B cell (primary cell): ENCODE measurements at regions not wholly inside any gene's neighbourhood (a gene's known extent, or its start where the extent isn't known, plus 50 kb on each side); places are given as distances from the start of the nearest gene placed in this dataset.

Source experiments
- EZH2 ChIP-seq: IDR thresholded peaks from 2 replicates; pipeline ENCODE4 v1.6.1; 2012; ENCODE audit warnings: borderline replicate concordance, low read depth, mild to moderate bottlenecking, moderate library complexity, low read length; ENCODE audit not compliant: insufficient read depth, poor library complexity, severe bottlenecking
- TF ChIP-seq, protein P1 (sequence below): fragments of 200-600 bp; IDR thresholded peaks from one replicate; pipeline ENCODE4 v1.8.0; 2022; ENCODE audit warnings: antibody characterized with exemption, mild to moderate bottlenecking

DNA sequence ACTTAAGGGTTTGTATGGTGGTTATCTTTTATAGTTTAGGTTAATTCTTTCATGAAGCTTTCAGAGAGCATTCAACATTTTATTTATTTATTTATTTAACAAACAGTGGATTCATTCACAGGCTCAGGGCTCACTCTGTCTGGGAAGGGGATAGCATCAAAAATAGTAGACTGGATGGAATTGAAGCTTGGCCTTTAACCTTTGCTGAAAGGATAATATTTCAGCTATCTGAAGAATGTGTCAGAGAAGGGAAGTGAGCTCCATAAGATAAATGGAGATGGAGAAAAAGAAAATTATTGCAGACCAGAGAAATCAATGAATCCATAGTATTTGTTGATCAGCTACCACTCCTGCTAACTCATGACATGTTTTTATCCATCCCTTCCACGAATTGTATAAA lies 305.6 kb downstream of the COG6 start:
- TF ChIP-seq, protein P1, sequence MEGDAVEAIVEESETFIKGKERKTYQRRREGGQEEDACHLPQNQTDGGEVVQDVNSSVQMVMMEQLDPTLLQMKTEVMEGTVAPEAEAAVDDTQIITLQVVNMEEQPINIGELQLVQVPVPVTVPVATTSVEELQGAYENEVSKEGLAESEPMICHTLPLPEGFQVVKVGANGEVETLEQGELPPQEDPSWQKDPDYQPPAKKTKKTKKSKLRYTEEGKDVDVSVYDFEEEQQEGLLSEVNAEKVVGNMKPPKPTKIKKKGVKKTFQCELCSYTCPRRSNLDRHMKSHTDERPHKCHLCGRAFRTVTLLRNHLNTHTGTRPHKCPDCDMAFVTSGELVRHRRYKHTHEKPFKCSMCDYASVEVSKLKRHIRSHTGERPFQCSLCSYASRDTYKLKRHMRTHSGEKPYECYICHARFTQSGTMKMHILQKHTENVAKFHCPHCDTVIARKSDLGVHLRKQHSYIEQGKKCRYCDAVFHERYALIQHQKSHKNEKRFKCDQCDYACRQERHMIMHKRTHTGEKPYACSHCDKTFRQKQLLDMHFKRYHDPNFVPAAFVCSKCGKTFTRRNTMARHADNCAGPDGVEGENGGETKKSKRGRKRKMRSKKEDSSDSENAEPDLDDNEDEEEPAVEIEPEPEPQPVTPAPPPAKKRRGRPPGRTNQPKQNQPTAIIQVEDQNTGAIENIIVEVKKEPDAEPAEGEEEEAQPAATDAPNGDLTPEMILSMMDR, result no peak
- no peak for TF ChIP-seq EZH2
